Lower lobe of right lung (tissue), 2 donors: ENCODE measurements at regions not wholly inside any gene's neighbourhood (a gene's known extent, or its start where the extent isn't known, plus 50 kb on each side); places are given as distances from the start of the nearest gene placed in this dataset.

ENCODE experiments used
- ATAC-seq, 2 donors: fragments of 200-7000 bp; cut with Tn5 transposase; one replicate each; pipeline ENCODE4 v1.9.1; 2020 to 2022; ENCODE audit warnings: mild to moderate bottlenecking in 2 of 2, moderate library complexity in 2 of 2
- DNase-seq: peaks from one replicate; pipeline ENCODE4 v3.0.0-alpha.2; 2020
- H3K27ac ChIP-seq: fragments of 200-600 bp; one replicate; pipeline ENCODE4 v1.8.0; 2022
- H3K27me3 ChIP-seq: fragments of 200-600 bp; one replicate; pipeline ENCODE4 v1.8.0; 2022; ENCODE audit warnings: low read depth
- H3K36me3 ChIP-seq: fragments of 200-600 bp; one replicate; pipeline ENCODE4 v1.8.0; 2022; ENCODE audit warnings: mild to moderate bottlenecking
- H3K4me1 ChIP-seq: fragments of 200-600 bp; one replicate; pipeline ENCODE4 v1.8.0; 2022
- H3K4me3 ChIP-seq: fragments of 200-600 bp; one replicate; pipeline ENCODE4 v1.8.0; 2022; ENCODE audit warnings: mild to moderate bottlenecking
- H3K9me3 ChIP-seq: fragments of 200-600 bp; one replicate; pipeline ENCODE4 v1.8.0; 2022
- intact Hi-C: fragments of 100-400 bp; cut with DNase I; formaldehyde crosslinking; loops from one replicate; pipeline ENCODE4 v1.11.0; 2022
- TF ChIP-seq, protein P1 (sequence below): fragments of 200-600 bp; IDR thresholded peaks from one replicate; pipeline ENCODE4 v1.8.0; 2022; ENCODE audit warnings: antibody characterized with exemption, mild to moderate bottlenecking
- donor health status: DM: no; HTN: yes; CAD: no; lungs with severe emphysema.

- Histone ChIP-seq H3K4me3 (no peak overlapping the region), H3K27ac (no peak overlapping the region), H3K27me3 (no peaks in the 10 kb centered on the region), H3K36me3 (no peaks in the 10 kb centered on the region), H3K4me1 (no peaks in the 10 kb centered on the region), H3K9me3 (peaks cover 9% of the 10 kb centered on the region)
- intact Hi-C loops: no loop called here
- ATAC-seq (no peak), DNase-seq (no peak)
- TF ChIP-seq, protein P1, sequence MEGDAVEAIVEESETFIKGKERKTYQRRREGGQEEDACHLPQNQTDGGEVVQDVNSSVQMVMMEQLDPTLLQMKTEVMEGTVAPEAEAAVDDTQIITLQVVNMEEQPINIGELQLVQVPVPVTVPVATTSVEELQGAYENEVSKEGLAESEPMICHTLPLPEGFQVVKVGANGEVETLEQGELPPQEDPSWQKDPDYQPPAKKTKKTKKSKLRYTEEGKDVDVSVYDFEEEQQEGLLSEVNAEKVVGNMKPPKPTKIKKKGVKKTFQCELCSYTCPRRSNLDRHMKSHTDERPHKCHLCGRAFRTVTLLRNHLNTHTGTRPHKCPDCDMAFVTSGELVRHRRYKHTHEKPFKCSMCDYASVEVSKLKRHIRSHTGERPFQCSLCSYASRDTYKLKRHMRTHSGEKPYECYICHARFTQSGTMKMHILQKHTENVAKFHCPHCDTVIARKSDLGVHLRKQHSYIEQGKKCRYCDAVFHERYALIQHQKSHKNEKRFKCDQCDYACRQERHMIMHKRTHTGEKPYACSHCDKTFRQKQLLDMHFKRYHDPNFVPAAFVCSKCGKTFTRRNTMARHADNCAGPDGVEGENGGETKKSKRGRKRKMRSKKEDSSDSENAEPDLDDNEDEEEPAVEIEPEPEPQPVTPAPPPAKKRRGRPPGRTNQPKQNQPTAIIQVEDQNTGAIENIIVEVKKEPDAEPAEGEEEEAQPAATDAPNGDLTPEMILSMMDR: no peak
These were observed 259.6 kb upstream of the SESN3 start for GRCh38 chr11:95490625-95491024.

GRCh38 chr11:95487938-95488337 lies 256.9 kb upstream of the SESN3 start:
- DNase-seq (no peak), ATAC-seq (no peak)
- H3K9me3 ChIP-seq: peaks cover 9% of the 10 kb centered on the region
- H3K27me3 ChIP-seq: no peaks in the 10 kb centered on the region
- H3K27ac ChIP-seq: no peak overlapping the region
- H3K4me1 ChIP-seq: no peaks in the 10 kb centered on the region
- no peaks in the 10 kb centered on the region for H3K36me3 ChIP-seq
- intact Hi-C loops: no loop called here
- TF ChIP-seq, protein P1: no peak
- H3K4me3 ChIP-seq: no peak overlapping the region

DNA sequence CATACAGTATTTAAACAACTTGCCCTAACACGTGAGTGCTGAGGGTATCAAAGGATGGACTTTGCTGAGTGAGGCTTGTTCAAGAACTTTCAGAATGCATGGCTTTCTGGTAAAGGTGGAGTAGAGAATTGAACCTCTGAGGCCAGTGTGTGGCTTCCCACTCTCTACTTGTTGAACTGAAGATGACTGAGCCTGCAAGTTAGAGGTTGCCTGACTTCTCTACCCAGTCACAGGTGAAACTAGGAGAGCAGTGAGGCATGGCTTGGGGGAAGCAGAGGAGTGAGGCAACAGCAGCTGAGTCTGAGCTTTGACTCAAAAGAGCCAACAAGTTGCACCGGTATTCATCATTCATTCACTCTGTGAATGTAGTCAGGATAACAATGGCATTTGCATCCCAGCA lies 256.4 kb upstream of the SESN3 start:
- no peak for ATAC-seq
- DNase-seq: no peak
- Histone ChIP-seq H3K36me3 (no peaks in the 10 kb centered on the region), H3K4me1 (no peaks in the 10 kb centered on the region), H3K9me3 (peaks cover 9% of the 10 kb centered on the region), H3K4me3 (no peak overlapping the region), H3K27me3 (no peaks in the 10 kb centered on the region), H3K27ac (no peak overlapping the region)
- TF ChIP-seq, protein P1: no peak
- intact Hi-C loops: no loop called here

- Histone ChIP-seq H3K4me1 (no peaks in the 10 kb centered on the region), H3K9me3 (peaks cover 9% of the 10 kb centered on the region), H3K27me3 (no peaks in the 10 kb centered on the region), H3K4me3 (no peak overlapping the region), H3K27ac (no peak overlapping the region), H3K36me3 (no peaks in the 10 kb centered on the region)
- TF ChIP-seq, protein P1: no peak
- ATAC-seq: no peak
- intact Hi-C loops: no loop called here
- DNase-seq: no peak
These were observed 256.0 kb upstream of the SESN3 start for GRCh38 chr11:95486979-95487378.

GRCh38 chr11:95486466-95486865 lies 255.5 kb upstream of the SESN3 start:
- TF ChIP-seq, protein P1: no peak
- ATAC-seq (no peak), DNase-seq (no peak)
- Histone ChIP-seq H3K4me1 (no peaks in the 10 kb centered on the region), H3K27me3 (no peaks in the 10 kb centered on the region), H3K36me3 (no peaks in the 10 kb centered on the region), H3K9me3 (peaks cover 9% of the 10 kb centered on the region), H3K4me3 (no peak overlapping the region), H3K27ac (no peak overlapping the region)
- intact Hi-C loops: no loop called here
